ENCODE measurements at regions not wholly inside any gene's neighbourhood (a gene's known extent, or its start where the extent isn't known, plus 50 kb on each side); places are given as distances from the start of the nearest gene placed in this dataset.

DNA sequence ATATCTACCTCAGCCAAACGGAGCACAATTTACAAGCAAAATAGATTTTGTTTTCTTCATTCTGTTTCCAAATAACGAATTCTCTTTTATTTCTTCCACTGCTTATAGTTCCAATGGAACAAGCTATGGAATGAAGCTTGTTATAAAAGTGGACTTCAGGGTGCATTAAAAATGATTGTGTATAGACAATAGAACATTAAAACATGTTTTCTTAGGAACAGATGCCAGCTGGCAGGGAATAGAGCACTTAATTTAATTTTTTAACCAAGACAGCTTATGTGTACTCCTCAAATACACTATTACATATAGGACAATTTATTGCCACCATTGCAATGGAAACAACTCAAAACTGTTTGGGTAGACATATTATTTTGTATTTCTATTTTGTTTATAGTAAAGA, 860.1 kb upstream of the TYRP1 start:
- no TSS peak for BruUV-seq (replicated peaks)
- no peak overlapping the region for H3K27ac ChIP-seq (ENCODE audit: low read depth, low read length, poor library complexity, severe bottlenecking)
- H3K4me3 ChIP-seq (ENCODE audit: low read depth, low read length, poor library complexity, severe bottlenecking): no peak overlapping the region
- TF ChIP-seq, protein P1, sequence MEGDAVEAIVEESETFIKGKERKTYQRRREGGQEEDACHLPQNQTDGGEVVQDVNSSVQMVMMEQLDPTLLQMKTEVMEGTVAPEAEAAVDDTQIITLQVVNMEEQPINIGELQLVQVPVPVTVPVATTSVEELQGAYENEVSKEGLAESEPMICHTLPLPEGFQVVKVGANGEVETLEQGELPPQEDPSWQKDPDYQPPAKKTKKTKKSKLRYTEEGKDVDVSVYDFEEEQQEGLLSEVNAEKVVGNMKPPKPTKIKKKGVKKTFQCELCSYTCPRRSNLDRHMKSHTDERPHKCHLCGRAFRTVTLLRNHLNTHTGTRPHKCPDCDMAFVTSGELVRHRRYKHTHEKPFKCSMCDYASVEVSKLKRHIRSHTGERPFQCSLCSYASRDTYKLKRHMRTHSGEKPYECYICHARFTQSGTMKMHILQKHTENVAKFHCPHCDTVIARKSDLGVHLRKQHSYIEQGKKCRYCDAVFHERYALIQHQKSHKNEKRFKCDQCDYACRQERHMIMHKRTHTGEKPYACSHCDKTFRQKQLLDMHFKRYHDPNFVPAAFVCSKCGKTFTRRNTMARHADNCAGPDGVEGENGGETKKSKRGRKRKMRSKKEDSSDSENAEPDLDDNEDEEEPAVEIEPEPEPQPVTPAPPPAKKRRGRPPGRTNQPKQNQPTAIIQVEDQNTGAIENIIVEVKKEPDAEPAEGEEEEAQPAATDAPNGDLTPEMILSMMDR (conservative IDR thresholded peaks at IDR 0.05; ENCODE audit: low read length): no peak
- no peak for TF ChIP-seq EZH2phosphoT487 (IDR thresholded peaks at IDR 0.05; ENCODE audit: borderline replicate concordance, low read depth, low read length)
- H3K9me3 ChIP-seq (ENCODE audit: low read length): no peaks in the 10 kb centered on the region
- no peak for DNase-seq (ENCODE audit: low spot score)
- H2AFZ ChIP-seq (ENCODE audit: low read length): no peak overlapping the region
- H4K20me1 ChIP-seq (ENCODE audit: insufficient read depth, low read length): no peaks in the 10 kb centered on the region
- H3K4me2 ChIP-seq (ENCODE audit: low read length): no peak overlapping the region
- no peaks in the 10 kb centered on the region for H3K9me2 ChIP-seq (ENCODE audit: insufficient read depth, low read length)
- no peaks in the 10 kb centered on the region for H3K79me2 ChIP-seq (ENCODE audit: insufficient read depth, low read depth, low read length)
- H3K36me3 ChIP-seq (ENCODE audit: insufficient read depth, low read length): no peaks in the 10 kb centered on the region
- POLR2A ChIA-PET: interaction anchor here (1.1 kb wide), 1 partner anchor 37 kb away, joined by 3 read pairs; no protein-coding TSS in a partner anchor
- no peaks in the 10 kb centered on the region for H3K4me1 ChIP-seq (ENCODE audit: insufficient read depth, low read length, poor library complexity, severe bottlenecking)
- CTCF ChIA-PET (ENCODE audit: unreplicated experiment): no interaction called here
- intact Hi-C loops (cut with micrococcal nuclease; ENCODE audit: unreplicated experiment): no loop called here

- no peak overlapping the region for H3K4me2 ChIP-seq (ENCODE audit: low read length)
- no peak for DNase-seq (ENCODE audit: low spot score)
- CTCF ChIA-PET (ENCODE audit: unreplicated experiment): no interaction called here
Observed at GRCh38 chr9:11868795-11869194, 824.4 kb upstream of the TYRP1 start.

GRCh38 chr9:11871852-11872251, 821.3 kb upstream of the TYRP1 start:
- H3K36me3 ChIP-seq (ENCODE audit: insufficient read depth, low read length): no peaks in the 10 kb centered on the region
- H3K79me2 ChIP-seq (ENCODE audit: insufficient read depth, low read depth, low read length): no peaks in the 10 kb centered on the region
- ChIA-PET CTCF (ENCODE audit: unreplicated experiment) (no interaction called here), POLR2A (interaction anchor here (1.2 kb wide), 1 partner anchor 10 kb away, joined by 4 read pairs; no protein-coding TSS in a partner anchor)
- no peak overlapping the region for H3K4me2 ChIP-seq (ENCODE audit: low read length)
- H4K20me1 ChIP-seq (ENCODE audit: insufficient read depth, low read length): no peaks in the 10 kb centered on the region
- no TSS peak for BruUV-seq (replicated peaks)
- DNase-seq (ENCODE audit: low spot score): no peak
- H3K4me1 ChIP-seq (ENCODE audit: insufficient read depth, low read length, poor library complexity, severe bottlenecking): no peaks in the 10 kb centered on the region
- intact Hi-C loops (cut with micrococcal nuclease; ENCODE audit: unreplicated experiment): no loop called here
- H3K4me3 ChIP-seq (ENCODE audit: low read depth, low read length, poor library complexity, severe bottlenecking): no peak overlapping the region
- no peaks in the 10 kb centered on the region for H3K9me3 ChIP-seq (ENCODE audit: low read length)
- H3K9me2 ChIP-seq (ENCODE audit: insufficient read depth, low read length): no peaks in the 10 kb centered on the region
- H2AFZ ChIP-seq (ENCODE audit: low read length): no peak overlapping the region
- no peak for TF ChIP-seq EZH2phosphoT487 (IDR thresholded peaks at IDR 0.05; ENCODE audit: borderline replicate concordance, low read depth, low read length)
- TF ChIP-seq, protein P1 (conservative IDR thresholded peaks at IDR 0.05; ENCODE audit: low read length): no peak
- no peak overlapping the region for H3K27ac ChIP-seq (ENCODE audit: low read depth, low read length, poor library complexity, severe bottlenecking)

More at GRCh38 chr9:11868795-11869194, 824.4 kb upstream of the TYRP1 start:
- Histone ChIP-seq H3K36me3 (ENCODE audit: insufficient read depth, low read length) (no peaks in the 10 kb centered on the region), H4K20me1 (ENCODE audit: insufficient read depth, low read length) (no peaks in the 10 kb centered on the region), H3K9me3 (ENCODE audit: low read length) (no peaks in the 10 kb centered on the region), H3K4me1 (ENCODE audit: insufficient read depth, low read length, poor library complexity, severe bottlenecking) (no peaks in the 10 kb centered on the region), H2AFZ (ENCODE audit: low read length) (no peak overlapping the region), H3K27ac (ENCODE audit: low read depth, low read length, poor library complexity, severe bottlenecking) (no peak overlapping the region), H3K9me2 (ENCODE audit: insufficient read depth, low read length) (no peaks in the 10 kb centered on the region), H3K4me3 (ENCODE audit: low read depth, low read length, poor library complexity, severe bottlenecking) (no peak overlapping the region), H3K79me2 (ENCODE audit: insufficient read depth, low read depth, low read length) (no peaks in the 10 kb centered on the region)
- intact Hi-C loops (cut with micrococcal nuclease; ENCODE audit: unreplicated experiment): no loop called here
- BruUV-seq (replicated peaks): no TSS peak
- POLR2A ChIA-PET: no interaction called here
- TF ChIP-seq EZH2phosphoT487 (IDR thresholded peaks at IDR 0.05; ENCODE audit: borderline replicate concordance, low read depth, low read length): no peak
- TF ChIP-seq, protein P1 (conservative IDR thresholded peaks at IDR 0.05; ENCODE audit: low read length): no peak

All from OCI-LY7 (cell line).